ENCODE measurements at regions not wholly inside any gene's neighbourhood (a gene's known extent, or its start where the extent isn't known, plus 50 kb on each side); places are given as distances from the start of the nearest gene placed in this dataset.

DNA sequence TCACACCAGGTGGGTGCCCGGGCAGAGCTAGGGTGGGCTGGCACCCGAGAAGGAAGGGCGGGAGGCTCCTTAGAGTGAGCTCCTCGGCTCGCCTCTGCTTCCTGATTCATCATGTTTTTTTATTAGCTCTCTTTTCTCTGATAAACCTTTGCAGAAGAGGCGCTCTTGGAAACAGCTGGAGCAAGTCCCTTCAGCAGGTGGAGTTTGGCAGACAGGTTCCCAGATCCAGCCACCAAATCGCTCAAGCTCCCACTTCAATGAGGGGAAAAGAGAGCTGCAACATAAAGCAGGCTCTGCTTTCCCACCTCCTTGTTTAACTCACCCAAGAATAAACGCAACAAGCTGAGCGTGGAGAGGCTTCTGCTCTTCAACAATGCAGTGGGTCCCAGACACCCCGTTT, 244.8 kb downstream of the TSHZ3 start:
- TF ChIP-seq, protein P1, sequence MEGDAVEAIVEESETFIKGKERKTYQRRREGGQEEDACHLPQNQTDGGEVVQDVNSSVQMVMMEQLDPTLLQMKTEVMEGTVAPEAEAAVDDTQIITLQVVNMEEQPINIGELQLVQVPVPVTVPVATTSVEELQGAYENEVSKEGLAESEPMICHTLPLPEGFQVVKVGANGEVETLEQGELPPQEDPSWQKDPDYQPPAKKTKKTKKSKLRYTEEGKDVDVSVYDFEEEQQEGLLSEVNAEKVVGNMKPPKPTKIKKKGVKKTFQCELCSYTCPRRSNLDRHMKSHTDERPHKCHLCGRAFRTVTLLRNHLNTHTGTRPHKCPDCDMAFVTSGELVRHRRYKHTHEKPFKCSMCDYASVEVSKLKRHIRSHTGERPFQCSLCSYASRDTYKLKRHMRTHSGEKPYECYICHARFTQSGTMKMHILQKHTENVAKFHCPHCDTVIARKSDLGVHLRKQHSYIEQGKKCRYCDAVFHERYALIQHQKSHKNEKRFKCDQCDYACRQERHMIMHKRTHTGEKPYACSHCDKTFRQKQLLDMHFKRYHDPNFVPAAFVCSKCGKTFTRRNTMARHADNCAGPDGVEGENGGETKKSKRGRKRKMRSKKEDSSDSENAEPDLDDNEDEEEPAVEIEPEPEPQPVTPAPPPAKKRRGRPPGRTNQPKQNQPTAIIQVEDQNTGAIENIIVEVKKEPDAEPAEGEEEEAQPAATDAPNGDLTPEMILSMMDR (IDR thresholded peaks at IDR 0.05), result no peak
- TF ChIP-seq SIN3A (IDR thresholded peaks at IDR 0.05; ENCODE audit: borderline replicate concordance, insufficient read depth, low read depth, low read length), result no peak

Measured in Panc1 (cell line).